Natural killer cell treated with Interleukin-12 subunit alpha and Interleukin-12 subunit beta and Interleukin-15 and Interleukin-18, amount 100 ng/mL, for 72 hours (primary cell): ENCODE measurements at regions not wholly inside any gene's neighbourhood (a gene's known extent, or its start where the extent isn't known, plus 50 kb on each side); places are given as distances from the start of the nearest gene placed in this dataset.
A peak's percentile ranks its signal among the peaks of the same experiment; 100 is the strongest.
"Not testable (repeated sequence)": the region's sequence is repeated elsewhere in the genome, so short reads cannot be mapped to it uniquely, and the experiment has no call there.

Experiments
- ATAC-seq, 2 donors: fragments of 150-1000 bp; cut with Tn5 transposase in 1 of 2; sonication (Bioruptor Pico), chemical (Tn5 transposase) in 1 of 2; 2 replicates each; pipeline ENCODE4 v1.10.0; 2021
- DNase-seq: peaks from one replicate; pipeline ENCODE4 v3.0.0; 2022; ENCODE audit warnings: low spot score
- H3K27ac Mint-ChIP-seq, 2 donors: 1 replicate in 1 of 2; 2 replicates in 1 of 2; pipeline ENCODE4 v1.8.0; 2022; ENCODE audit warnings: mixed read lengths in 2 of 2, mild to moderate bottlenecking in 1 of 2, moderate library complexity in 1 of 2
- H3K27me3 Mint-ChIP-seq, 2 donors: 1 replicate in 1 of 2; 2 replicates in 1 of 2; pipeline ENCODE4 v1.8.0; 2022; ENCODE audit warnings: mixed read lengths in 2 of 2
- H3K36me3 Mint-ChIP-seq: one replicate; pipeline ENCODE4 v1.8.0; 2022; ENCODE audit warnings: mixed read lengths
- H3K4me1 Mint-ChIP-seq, 2 donors: 1 replicate in 1 of 2; 2 replicates in 1 of 2; pipeline ENCODE4 v1.8.0; 2022; ENCODE audit warnings: low read depth in 2 of 2, mixed read lengths in 2 of 2, mild to moderate bottlenecking in 1 of 2
- H3K4me3 Mint-ChIP-seq: one replicate; pipeline ENCODE4 v1.8.0; 2022; ENCODE audit warnings: mixed read lengths
- H3K9me3 Mint-ChIP-seq: 2 replicates; pipeline ENCODE4 v1.8.0; 2022; ENCODE audit warnings: mixed read lengths

DNA sequence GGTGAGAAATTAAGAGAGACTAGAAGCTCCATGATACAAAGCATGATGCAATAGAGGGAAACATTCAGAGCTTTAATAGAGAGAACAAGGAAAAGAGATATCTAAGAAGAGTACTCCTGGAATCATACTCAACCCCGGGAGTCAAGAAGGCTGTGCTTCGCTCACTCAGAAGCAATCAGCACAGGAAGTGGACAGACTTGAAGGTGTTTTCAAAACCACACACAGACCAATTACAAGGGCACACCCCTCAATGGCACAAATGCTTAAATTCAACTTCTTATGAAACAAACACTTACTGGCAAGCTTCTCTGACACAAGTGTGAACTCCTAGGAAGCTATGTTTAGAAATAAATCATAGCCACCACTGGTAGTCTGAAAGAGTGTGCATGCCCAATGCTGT is 462.3 kb downstream of the GABRG2 start:
- Mint-ChIP-seq H3K4me3 (no peak overlapping the region), H3K36me3 (no peaks in the 10 kb centered on the region), H3K9me3 (no peaks in the 10 kb centered on the region), H3K4me1 (peaks cover 0 to 13% of the 10 kb centered on the region in 2 donors), H3K27me3 (no peaks in the 10 kb centered on the region), H3K27ac (no peak overlapping the region)
- no peak for DNase-seq
- peak in 1 of 2 donors; percentile 61 for ATAC-seq

DNA sequence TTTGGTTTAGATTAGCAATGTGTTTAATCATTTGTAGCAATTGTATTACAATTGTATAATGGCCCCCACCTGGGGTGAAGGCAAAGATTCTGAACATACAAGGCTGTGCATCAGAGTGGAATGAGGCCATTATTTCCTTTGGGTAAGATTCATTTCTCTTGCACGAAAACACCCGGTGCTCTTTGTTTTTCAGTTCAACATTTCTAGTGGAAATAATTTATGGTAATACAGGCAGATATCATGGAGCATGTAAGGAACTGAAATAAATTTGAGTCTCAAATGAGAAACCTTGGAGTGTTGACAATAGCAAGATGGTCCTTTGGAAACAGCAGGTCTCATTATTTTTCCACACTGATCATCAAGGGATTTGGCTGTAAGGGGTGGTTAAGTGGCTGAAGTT is 475.9 kb downstream of the GABRG2 start:
- no peaks in the 10 kb centered on the region for H3K4me1 Mint-ChIP-seq
- peaks cover 5% of the 10 kb centered on the region for H3K36me3 Mint-ChIP-seq
- H3K27ac Mint-ChIP-seq, result no peak overlapping the region
- no peaks in the 10 kb centered on the region for H3K27me3 Mint-ChIP-seq
- H3K4me3 Mint-ChIP-seq, result no peak overlapping the region
- DNase-seq (no peak), ATAC-seq (no peak)
- H3K9me3 Mint-ChIP-seq, result peaks cover 4% of the 10 kb centered on the region

DNA sequence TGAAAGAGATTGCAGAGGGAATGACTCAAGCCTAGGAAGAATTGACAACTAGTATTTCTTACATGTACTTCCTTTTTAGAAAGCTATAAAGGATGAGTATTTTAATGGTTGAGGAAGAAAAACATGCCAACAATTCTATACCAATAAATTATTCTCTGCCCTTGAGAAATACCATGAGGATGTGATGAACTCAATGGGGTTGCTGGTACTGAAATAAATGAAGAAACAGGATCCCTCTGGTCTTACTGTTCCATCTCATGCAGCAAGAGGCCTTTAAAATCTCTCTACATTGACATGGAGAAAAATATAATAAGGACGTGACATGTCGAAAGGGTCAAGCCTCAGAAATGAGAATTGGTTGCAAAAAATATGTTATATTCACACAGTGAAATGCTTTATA is 477.3 kb downstream of the GABRG2 start:
- H3K36me3 Mint-ChIP-seq, result peaks cover 2% of the 10 kb centered on the region
- no peaks in the 10 kb centered on the region for H3K4me1 Mint-ChIP-seq
- H3K27me3 Mint-ChIP-seq, result no peaks in the 10 kb centered on the region
- H3K27ac Mint-ChIP-seq, result no peak overlapping the region
- H3K9me3 Mint-ChIP-seq, result peaks cover 2% of the 10 kb centered on the region
- H3K4me3 Mint-ChIP-seq, result no peak overlapping the region
- ATAC-seq, result no peak
- DNase-seq, result no peak

DNA sequence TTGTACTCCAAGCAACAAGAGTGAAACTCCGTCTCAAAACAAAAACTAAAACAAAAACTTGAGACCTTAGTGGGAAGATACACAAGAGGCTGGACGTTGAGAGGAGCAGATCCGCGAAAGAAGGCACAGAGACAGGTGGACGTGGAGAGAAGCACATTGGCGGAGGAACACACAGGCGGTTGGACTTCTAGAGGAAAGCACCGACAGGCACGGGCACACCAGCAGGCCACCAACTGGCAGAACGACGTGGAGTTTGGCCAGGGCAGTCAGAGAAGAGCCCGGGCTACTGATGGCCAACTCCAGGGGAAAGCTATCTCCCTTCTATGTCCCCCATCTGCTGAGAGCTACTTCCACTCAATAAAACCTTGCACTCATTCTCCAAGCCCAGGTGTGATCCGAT is 482.7 kb downstream of the GABRG2 start:
- Mint-ChIP-seq H3K4me1 (no peaks in the 10 kb centered on the region), H3K9me3 (peaks cover 4% of the 10 kb centered on the region), H3K36me3 (no peaks in the 10 kb centered on the region), H3K4me3 (no peak overlapping the region), H3K27ac (no peak overlapping the region), H3K27me3 (no peaks in the 10 kb centered on the region)
- no peak for DNase-seq
- ATAC-seq, result no peak

DNA sequence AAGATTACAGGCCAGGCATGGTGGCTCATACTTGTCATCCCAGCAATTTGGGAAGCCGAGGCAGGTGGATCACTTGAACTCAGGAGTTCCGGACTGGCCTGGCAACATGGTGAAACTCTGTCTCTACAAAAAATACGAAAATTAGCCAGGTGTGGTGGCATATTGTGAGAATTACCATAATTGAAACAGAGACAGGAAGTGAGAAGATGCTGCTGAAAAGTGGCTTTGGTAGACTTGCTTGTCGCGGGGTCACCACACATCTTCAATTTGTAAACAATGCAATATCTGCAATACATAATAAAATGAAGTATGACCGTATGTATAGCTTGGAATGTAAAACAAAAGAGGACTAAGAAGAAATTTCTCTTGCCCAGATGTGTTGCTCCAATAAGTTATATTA is 490.5 kb downstream of the GABRG2 start:
- peaks cover 11% of the 10 kb centered on the region for H3K9me3 Mint-ChIP-seq
- ATAC-seq (no peak), DNase-seq (no peak)
- H3K4me3 Mint-ChIP-seq, result no peak overlapping the region
- H3K27me3 Mint-ChIP-seq, result no peaks in the 10 kb centered on the region
- H3K4me1 Mint-ChIP-seq, result no peaks in the 10 kb centered on the region
- H3K27ac Mint-ChIP-seq, result no peak overlapping the region
- peaks cover 4% of the 10 kb centered on the region for H3K36me3 Mint-ChIP-seq

DNA sequence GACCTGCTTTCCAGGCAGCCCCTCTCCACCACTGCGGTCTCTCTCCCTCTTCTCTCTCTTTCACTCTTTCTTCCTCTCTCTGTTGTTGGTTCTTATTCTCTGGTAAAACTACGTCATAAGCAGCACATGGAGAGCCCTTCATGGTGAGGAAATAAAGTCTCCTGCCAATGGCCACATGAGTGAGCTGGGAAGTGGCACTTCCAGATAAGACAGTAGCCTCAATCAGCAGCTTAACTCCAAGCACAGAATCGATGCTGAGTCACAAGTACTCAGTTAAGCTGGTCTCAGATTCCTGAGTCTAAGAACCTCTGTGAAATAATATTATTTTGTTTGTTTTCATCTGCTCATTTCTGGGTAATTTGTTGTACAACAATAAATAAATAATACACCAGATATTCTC is 500.1 kb downstream of the GABRG2 start:
- ATAC-seq, result no peak
- H3K9me3 Mint-ChIP-seq, result peaks cover 6% of the 10 kb centered on the region

DNA sequence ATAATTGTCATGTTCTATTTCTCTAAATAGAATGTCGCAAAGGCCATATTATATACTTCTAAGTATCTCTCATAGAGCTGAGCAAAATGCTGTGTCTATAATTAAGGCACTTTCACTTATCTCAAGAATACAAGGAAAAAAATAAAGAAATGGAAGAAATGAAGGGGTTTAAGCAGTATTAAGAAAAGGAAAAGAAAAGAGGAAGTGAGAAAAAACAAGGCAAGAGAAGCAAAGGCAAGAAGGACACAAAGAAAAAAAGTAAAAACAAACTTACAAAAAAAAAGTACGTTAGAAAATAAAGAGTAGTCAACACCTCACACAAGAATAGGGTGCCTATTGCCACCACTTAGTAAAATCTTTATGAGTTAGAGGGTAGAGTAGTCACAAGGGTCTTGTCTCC is 506.2 kb downstream of the GABRG2 start:
- H3K9me3 Mint-ChIP-seq, result peaks cover 6% of the 10 kb centered on the region
- no peak overlapping the region for H3K4me3 Mint-ChIP-seq
- H3K36me3 Mint-ChIP-seq, result no peaks in the 10 kb centered on the region
- H3K27me3 Mint-ChIP-seq, result no peaks in the 10 kb centered on the region
- DNase-seq (no peak), ATAC-seq (no peak)
- H3K27ac Mint-ChIP-seq, result no peak overlapping the region
- H3K4me1 Mint-ChIP-seq, result no peaks in the 10 kb centered on the region

More for the DNA sequence above, 500.1 kb downstream of the GABRG2 start:
- Mint-ChIP-seq H3K27ac (no peak overlapping the region), H3K4me1 (no peaks in the 10 kb centered on the region), H3K27me3 (no peaks in the 10 kb centered on the region), H3K4me3 (no peak overlapping the region), H3K36me3 (no peaks in the 10 kb centered on the region)
- DNase-seq, result no peak

DNA sequence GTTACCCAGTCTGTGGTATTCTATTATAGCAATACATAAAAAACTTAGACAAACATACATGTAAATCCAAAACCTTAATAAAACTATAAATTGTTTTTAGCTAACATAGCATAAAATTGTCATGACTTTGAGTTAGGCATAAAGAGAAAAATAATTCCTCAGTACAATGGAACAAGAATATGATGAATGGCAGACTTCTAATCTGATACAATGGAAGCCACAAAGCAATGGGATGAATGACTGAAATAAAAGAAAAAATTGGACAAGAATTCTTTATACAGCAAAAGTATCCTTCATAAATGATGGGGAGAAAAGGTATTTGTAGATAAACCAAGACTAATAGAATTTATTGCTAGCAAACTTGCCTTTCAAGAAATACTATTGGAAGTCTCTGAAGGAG is 524.2 kb downstream of the GABRG2 start:
- H3K27ac Mint-ChIP-seq, result no peak overlapping the region
- ATAC-seq (no peak), DNase-seq (no peak)
- no peaks in the 10 kb centered on the region for H3K4me1 Mint-ChIP-seq
- no peaks in the 10 kb centered on the region for H3K36me3 Mint-ChIP-seq
- peaks cover 4% of the 10 kb centered on the region for H3K9me3 Mint-ChIP-seq
- no peak overlapping the region for H3K4me3 Mint-ChIP-seq
- H3K27me3 Mint-ChIP-seq, result no peaks in the 10 kb centered on the region

DNA sequence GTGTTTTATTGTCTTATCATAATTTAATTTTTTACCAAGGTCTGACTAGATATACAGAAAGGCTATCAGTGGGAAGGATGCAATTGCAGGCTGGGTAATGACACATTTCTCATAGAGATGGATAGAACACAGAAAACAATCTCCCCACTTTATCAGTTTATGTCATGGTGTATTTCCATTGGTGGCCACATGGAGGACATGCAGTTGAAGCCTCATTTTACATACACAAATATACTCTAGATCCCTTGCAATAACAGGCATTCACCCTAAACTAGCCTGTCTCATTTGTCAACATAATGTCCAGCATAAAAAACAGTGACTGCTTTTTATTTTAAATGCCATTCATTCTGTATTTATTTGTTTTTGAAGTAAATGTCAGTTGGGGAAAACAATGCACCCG is 526.3 kb downstream of the GABRG2 start:
- Mint-ChIP-seq H3K27ac (no peak overlapping the region), H3K4me1 (no peaks in the 10 kb centered on the region), H3K9me3 (peaks cover 7% of the 10 kb centered on the region), H3K27me3 (no peaks in the 10 kb centered on the region), H3K4me3 (no peak overlapping the region), H3K36me3 (no peaks in the 10 kb centered on the region)
- DNase-seq (no peak), ATAC-seq (no peak)

DNA sequence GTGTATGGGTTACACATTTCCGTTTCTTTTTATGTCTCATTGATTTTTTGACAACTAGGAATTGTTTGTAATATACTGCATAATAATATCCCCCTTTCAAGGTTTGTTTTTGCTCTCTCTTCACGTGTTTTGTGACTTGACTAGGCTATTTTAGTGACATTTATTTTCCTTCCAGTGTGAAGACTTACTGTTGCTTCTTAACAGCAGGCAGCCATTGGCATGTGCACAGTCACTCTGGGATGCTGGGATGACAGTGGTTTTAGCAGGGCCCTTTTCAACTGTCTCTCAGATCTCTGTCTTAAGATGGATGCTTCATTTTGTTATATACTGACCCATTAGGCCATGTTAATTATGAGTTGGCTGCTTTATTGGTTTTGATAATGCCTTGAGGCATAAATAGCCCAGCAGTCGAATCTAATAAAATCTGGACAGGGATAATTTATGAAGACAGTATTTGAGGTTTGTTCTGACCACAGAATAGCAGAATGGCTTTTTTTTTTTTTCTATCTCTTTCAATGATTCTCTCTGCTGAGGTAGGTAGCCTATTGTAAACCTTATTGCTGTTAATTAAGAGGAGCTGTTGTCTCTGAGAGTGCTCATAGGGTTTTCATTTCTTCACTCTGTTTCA is 536.0 kb downstream of the GABRG2 start:
- Mint-ChIP-seq H3K4me1 (no peaks in the 10 kb centered on the region), H3K4me3 (no peak overlapping the region), H3K27me3 (no peaks in the 10 kb centered on the region), H3K36me3 (no peaks in the 10 kb centered on the region), H3K9me3 (peaks cover 12% of the 10 kb centered on the region), H3K27ac (no peak overlapping the region)
- ATAC-seq, result no peak
- DNase-seq, result no peak

DNA sequence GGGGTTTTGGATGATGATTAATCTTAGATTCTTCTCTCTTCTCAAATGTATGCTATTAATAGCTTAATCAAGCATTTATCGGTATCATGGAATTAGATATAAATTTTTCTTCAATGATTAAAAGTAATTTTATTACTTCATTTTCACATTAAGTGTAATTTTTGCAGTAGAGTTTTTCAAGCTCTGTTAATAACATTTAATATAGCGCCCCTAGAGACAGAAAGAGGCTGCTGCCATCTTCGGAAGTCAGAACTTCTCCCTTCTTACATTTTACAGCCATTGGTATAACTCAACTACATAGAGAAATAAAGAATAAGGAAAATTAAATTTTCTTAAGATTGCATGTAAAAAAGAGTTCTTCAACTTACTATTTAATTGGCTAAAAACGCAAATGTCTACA is 540.3 kb downstream of the GABRG2 start:
- Mint-ChIP-seq H3K27me3 (no peaks in the 10 kb centered on the region), H3K27ac (no peak overlapping the region), H3K9me3 (peaks cover 18% of the 10 kb centered on the region), H3K4me3 (no peak overlapping the region), H3K36me3 (no peaks in the 10 kb centered on the region), H3K4me1 (no peaks in the 10 kb centered on the region)
- no peak for ATAC-seq
- no peak for DNase-seq

DNA sequence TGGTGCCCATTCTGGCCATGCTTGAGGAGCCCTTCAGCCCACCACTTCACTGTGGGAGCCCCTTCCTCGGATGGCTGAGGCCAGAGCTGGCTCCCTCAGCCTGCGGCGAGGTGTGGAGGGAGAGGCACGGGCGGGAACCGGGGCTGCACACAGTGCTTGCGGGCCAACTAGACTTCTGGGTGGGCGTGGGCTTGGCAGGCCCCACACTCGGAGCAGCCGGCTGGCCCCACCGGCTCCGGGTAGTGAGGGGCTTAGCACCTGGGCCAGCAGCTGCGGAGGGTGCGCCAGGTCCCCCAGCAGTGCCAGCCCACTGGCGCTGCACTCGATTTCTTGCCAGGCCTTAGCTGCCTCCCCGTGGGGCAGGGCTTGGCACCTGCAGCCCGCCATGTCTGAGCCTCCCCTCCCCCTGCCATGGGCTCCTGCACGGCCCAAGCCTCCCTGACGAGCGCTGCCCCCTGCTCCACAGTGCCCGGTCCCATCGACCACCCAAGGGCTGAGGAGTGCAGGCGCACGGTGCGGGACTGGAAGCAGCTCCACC is 554.2 kb downstream of the GABRG2 start:
- H3K4me1 Mint-ChIP-seq, DNase-seq, H3K36me3 Mint-ChIP-seq, H3K4me3 Mint-ChIP-seq, ATAC-seq, H3K9me3 Mint-ChIP-seq, H3K27me3 Mint-ChIP-seq, H3K27ac Mint-ChIP-seq: not testable (repeated sequence)

DNA sequence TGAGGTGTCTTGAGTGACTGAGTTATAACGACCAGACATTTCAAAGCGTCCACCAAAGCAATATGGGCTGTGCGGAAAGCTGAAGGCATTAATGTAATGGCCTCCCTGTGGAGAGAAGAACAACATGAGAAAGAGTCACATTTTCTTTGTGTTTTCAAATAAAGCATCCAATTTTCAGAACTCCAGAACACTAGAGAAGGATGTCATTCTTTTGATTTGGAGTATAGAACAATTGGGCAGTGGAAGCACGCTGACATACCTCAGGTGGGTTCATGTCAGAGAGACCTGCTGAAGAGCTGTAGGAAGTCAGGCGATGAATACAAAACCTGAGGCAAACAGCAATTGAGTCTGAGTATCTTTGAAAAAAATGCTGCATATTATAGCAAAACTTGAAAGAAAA is 556.5 kb downstream of the GABRG2 start:
- Mint-ChIP-seq H3K4me3 (no peak overlapping the region), H3K36me3 (peaks cover 11% of the 10 kb centered on the region), H3K4me1 (no peaks in the 10 kb centered on the region), H3K27me3 (no peaks in the 10 kb centered on the region), H3K9me3 (peaks cover 15% of the 10 kb centered on the region), H3K27ac (no peak overlapping the region)
- ATAC-seq, result no peak
- no peak for DNase-seq

DNA sequence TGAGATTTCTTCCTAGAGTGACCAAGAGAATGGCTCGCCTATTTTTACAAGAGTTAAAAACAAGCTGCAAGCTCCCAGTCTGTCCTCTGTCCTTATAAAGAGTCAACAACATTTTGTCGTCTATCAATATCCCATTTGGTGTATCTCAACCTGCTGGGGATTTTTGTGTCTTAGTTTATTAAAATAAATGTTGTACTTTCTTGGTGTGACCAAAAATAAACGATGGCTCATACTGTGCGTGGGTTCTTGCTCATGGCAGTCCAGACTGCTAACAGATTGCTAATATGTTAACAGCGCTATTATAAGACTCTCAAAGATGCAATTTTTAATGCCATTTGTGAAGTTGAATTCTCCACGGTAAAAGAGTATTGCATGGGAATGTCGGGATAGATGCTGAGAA is 569.9 kb downstream of the GABRG2 start:
- H3K27ac Mint-ChIP-seq, result no peak overlapping the region
- peaks cover 8% of the 10 kb centered on the region for H3K36me3 Mint-ChIP-seq
- H3K4me1 Mint-ChIP-seq, result no peaks in the 10 kb centered on the region
- ATAC-seq, result no peak
- H3K4me3 Mint-ChIP-seq, result no peak overlapping the region
- H3K27me3 Mint-ChIP-seq, result no peaks in the 10 kb centered on the region
- no peak for DNase-seq
- H3K9me3 Mint-ChIP-seq, result peaks cover 21% of the 10 kb centered on the region

DNA sequence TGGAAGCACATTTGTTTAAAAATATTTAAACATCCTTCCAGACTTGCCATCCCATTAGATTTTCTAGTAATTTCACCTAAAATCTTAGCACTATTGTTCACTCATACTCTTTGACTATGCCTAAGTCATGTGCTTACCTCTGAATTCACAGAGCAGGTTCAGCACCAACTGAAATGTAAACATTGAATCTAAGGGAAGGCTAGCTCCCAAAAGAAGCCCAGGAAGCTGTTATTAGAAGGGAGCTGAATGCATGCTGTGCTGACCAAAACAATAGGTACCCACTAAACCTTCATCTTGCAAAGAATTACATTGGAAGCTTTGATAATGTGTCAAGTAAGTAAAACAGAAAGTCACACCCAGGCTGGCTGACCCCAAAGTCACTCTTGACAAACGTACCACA is 571.3 kb downstream of the GABRG2 start:
- Mint-ChIP-seq H3K27ac (no peak overlapping the region), H3K4me3 (no peak overlapping the region), H3K4me1 (no peaks in the 10 kb centered on the region), H3K27me3 (no peaks in the 10 kb centered on the region), H3K9me3 (peaks cover 22% of the 10 kb centered on the region), H3K36me3 (peaks cover 11% of the 10 kb centered on the region)
- DNase-seq, result no peak
- ATAC-seq, result no peak
